HepG2 (cell line): ENCODE measurements at regions not wholly inside any gene's neighbourhood (a gene's known extent, or its start where the extent isn't known, plus 50 kb on each side); places are given as distances from the start of the nearest gene placed in this dataset.

ENCODE experiments used
- ATAC-seq: fragments of 200-7000 bp; cut with Tn5 transposase; 3 replicates; pipeline ENCODE4 v1.9.1; 2020; ENCODE audit warnings: mild to moderate bottlenecking, moderate library complexity
- BruUV-seq: library from RNA; stranded (reverse); fragments of 400-500 nt; replicated peaks from 2 replicates; lab custom pipeline; 2021; lab: Mats Ljungman, UMichigan
- CTCF ChIA-PET: fragments of 300-600 bp; formaldehyde crosslinking; extraction: SDS; loops from one replicate; lab custom pipeline; 2021; ENCODE audit warnings: low total read pairs, inconsistent platforms, low intra/inter-chr PET ratio; lab: Yijun Ruan, JAX
- POLR2A ChIA-PET: fragments of 350-600 bp; sonication (Branson Sonifier 250); formaldehyde crosslinking; loops from one replicate; lab custom pipeline; 2020; ENCODE audit warnings: antibody characterized with exemption, inconsistent platforms; lab: Yijun Ruan, JAX
- DNase-seq: peaks from one replicate; pipeline ENCODE4 v3.0.0-alpha.2; 2015; ENCODE audit warnings: low spot score
- FAIRE-seq: peaks from 3 replicates; lab custom pipeline; 2011; peaks lifted over from hg19 to GRCh38; lab: Jason Lieb, UNC
- H2AFZ ChIP-seq: one replicate; pipeline ENCODE4 v1.6.1; 2011; ENCODE audit warnings: low read length, inconsistent platforms
- H3K27ac ChIP-seq: fragments of 300-600 bp; 3 replicates; pipeline ENCODE4 v1.8.0; 2011; ENCODE audit warnings: mixed run types, mild to moderate bottlenecking, mixed read lengths, low read length, inconsistent platforms; ENCODE audit not compliant: insufficient read depth; ENCODE audit errors: extremely low read length
- H3K27me3 ChIP-seq, 2 experiments: fragments of 200-600 bp in 1 of 2; 2 replicates in 1 of 2; 3 replicates in 1 of 2; pipeline versions ENCODE4 v1.6.0 to v1.8.0; 2011; ENCODE audit warnings: low read length in 2 of 2, mild to moderate bottlenecking in 2 of 2, moderate library complexity in 2 of 2, inconsistent platforms in 1 of 2; ENCODE audit not compliant: insufficient read depth in 2 of 2, control insufficient read depth in 1 of 2
- H3K36me3 ChIP-seq, 2 experiments: fragments of 200-600 bp in 1 of 2; replicated peaks in 1 of 2; 2 replicates in 1 of 2; 3 replicates in 1 of 2; pipeline versions ENCODE4 v1.5.1 to v1.8.0; 2011; ENCODE audit warnings: low read length in 2 of 2, inconsistent platforms in 1 of 2; ENCODE audit not compliant: insufficient read depth in 2 of 2, control insufficient read depth in 1 of 2
- H3K4me1 ChIP-seq: 2 replicates; pipeline ENCODE4 v1.5.1; 2012; ENCODE audit warnings: low read length, inconsistent platforms; ENCODE audit not compliant: insufficient read depth
- H3K4me2 ChIP-seq: 2 replicates; pipeline ENCODE4 v1.6.0; 2011; ENCODE audit warnings: low read depth, low read length, inconsistent platforms
- H3K4me3 ChIP-seq, 3 experiments: fragments of 200-600 bp in 1 of 3; sonication (generic), shearing (Covaris generic) in 1 of 3; replicated peaks in 1 of 3; 2 replicates each; pipeline ENCODE4 v1.5.1; 2011 to 2016; ENCODE audit warnings: low read length in 3 of 3, inconsistent platforms in 2 of 3, low read depth in 2 of 3, mild to moderate bottlenecking in 2 of 3, control low read depth in 1 of 3, mixed read lengths in 1 of 3; ENCODE audit not compliant: insufficient read depth in 1 of 3
- H3K79me2 ChIP-seq: one replicate; pipeline ENCODE4 v1.6.1; 2011; ENCODE audit warnings: low read length, inconsistent platforms; ENCODE audit not compliant: insufficient read depth
- H3K9ac ChIP-seq: 2 replicates; pipeline ENCODE4 v1.6.0; 2011; ENCODE audit warnings: mild to moderate bottlenecking, low read depth, low read length, inconsistent platforms; ENCODE audit not compliant: insufficient read depth
- H3K9me3 ChIP-seq: 2 replicates; pipeline ENCODE4 v1.5.1; 2012; ENCODE audit warnings: mild to moderate bottlenecking, low read length
- H4K20me1 ChIP-seq: 2 replicates; pipeline ENCODE4 v1.6.0; 2011; ENCODE audit warnings: inconsistent platforms, mild to moderate bottlenecking, low read length, moderate library complexity; ENCODE audit not compliant: insufficient read depth
- ELF4 ChIP-seq: sonication (generic); formaldehyde crosslinking; IDR thresholded peaks from 2 replicates; pipeline ENCODE4 v1.5.0; 2020; ENCODE audit warnings: missing genetic modification reagents, mild to moderate bottlenecking, moderate library complexity, borderline replicate concordance
- ESRRA ChIP-seq: sonication (generic); formaldehyde crosslinking; IDR thresholded peaks from 2 replicates; pipeline ENCODE4 v1.5.1; 2020; ENCODE audit warnings: mild to moderate bottlenecking, low read depth, missing genetic modification reagents
- ETS1 ChIP-seq: sonication (generic); formaldehyde crosslinking; IDR thresholded peaks from 2 replicates; pipeline ENCODE4 v1.4.0; 2020; ENCODE audit warnings: missing genetic modification reagents
- MYNN ChIP-seq: sonication (generic); formaldehyde crosslinking; IDR thresholded peaks from 2 replicates; pipeline ENCODE4 v1.4.0; 2020; ENCODE audit warnings: mild to moderate bottlenecking, low read depth, missing genetic modification reagents
- SKI ChIP-seq: fragments of 450-650 bp; IDR thresholded peaks from one replicate; pipeline ENCODE4 v1.6.1; 2018; ENCODE audit warnings: mild to moderate bottlenecking; ENCODE audit not compliant: partially characterized antibody
- SMARCC2 ChIP-seq: fragments of 450-650 bp; IDR thresholded peaks from 2 replicates; pipeline ENCODE4 v1.6.1; 2017; ENCODE audit warnings: antibody characterized with exemption, mild to moderate bottlenecking
- TIGD3 ChIP-seq: sonication (generic); formaldehyde crosslinking; IDR thresholded peaks from 2 replicates; pipeline ENCODE4 v1.5.1; 2020; ENCODE audit warnings: mild to moderate bottlenecking, missing genetic modification reagents, borderline replicate concordance
- ZBTB38 ChIP-seq: sonication (generic); formaldehyde crosslinking; IDR thresholded peaks from 2 replicates; pipeline ENCODE4 v1.5.1; 2020; ENCODE audit warnings: mild to moderate bottlenecking, missing genetic modification reagents
- ZFP36L2 ChIP-seq: sonication (generic); formaldehyde crosslinking; IDR thresholded peaks from 2 replicates; pipeline ENCODE4 v1.4.0; 2020; ENCODE audit warnings: missing genetic modification reagents
- ZNF18 ChIP-seq: sonication (generic); formaldehyde crosslinking; IDR thresholded peaks from 2 replicates; pipeline ENCODE4 v1.8.0; 2022; ENCODE audit warnings: mild to moderate bottlenecking, missing genetic modification reagents; ENCODE audit not compliant: insufficient replicate concordance
- ZNF224 ChIP-seq: sonication (generic); formaldehyde crosslinking; IDR thresholded peaks from 2 replicates; pipeline ENCODE4 v1.5.0; 2020; ENCODE audit warnings: mild to moderate bottlenecking, missing genetic modification reagents
- ZNF572 ChIP-seq: sonication (generic); formaldehyde crosslinking; IDR thresholded peaks from 2 replicates; pipeline ENCODE4 v1.5.1; 2020; ENCODE audit warnings: mild to moderate bottlenecking, missing genetic modification reagents
- ZNF709 ChIP-seq: sonication (generic); formaldehyde crosslinking; IDR thresholded peaks from 2 replicates; pipeline ENCODE4 v1.5.0; 2020; ENCODE audit warnings: mild to moderate bottlenecking, missing genetic modification reagents
- WGBS: methylation state at CpG from one replicate; pipeline ENCODE4 v1.1.6; 2017; ENCODE audit warnings: low lambda C conversion rate; 5-methylcytosine and 5-hydroxymethylcytosine counted together
- in situ Hi-C: cut with HindIII; loops from 2 replicates; pipeline ENCODE4 v1.10.0; 2017; ENCODE audit warnings: low pct_unique_long_range_greater_than_20kb; ENCODE audit not compliant: extremely low pct_ligation_motif_present
- intact Hi-C: fragments of 100-400 bp; cut with micrococcal nuclease; formaldehyde crosslinking; loops from one replicate; pipeline ENCODE4 v1.10.0; 2022; ENCODE audit not compliant: unreplicated experiment

GRCh38 chr5:99275128-99275527, 346.3 kb upstream of the CHD1 start (continued):
- no peak for TF ChIP-seq ETS1 (CRISPR knock-in tag)

GRCh38 chr5:99272576-99272975, 343.8 kb upstream of the CHD1 start:
- ATAC-seq (no peak), DNase-seq (no peak), FAIRE-seq (no peak)
- Histone ChIP-seq H3K4me2 (no peak overlapping the region), H3K27ac (no peak overlapping the region), H3K27me3 (no peaks in the 10 kb centered on the region), H3K36me3 (no peaks in the 10 kb centered on the region), H3K9ac (no peak overlapping the region), H4K20me1 (no peaks in the 10 kb centered on the region), H3K4me3 (no peak overlapping the region), H3K9me3 (no peaks in the 10 kb centered on the region), H3K4me1 (no peaks in the 10 kb centered on the region), H3K79me2 (no peaks in the 10 kb centered on the region), H2AFZ (no peak overlapping the region)
- in situ Hi-C loops, result no loop called here
- CTCF ChIA-PET, result no interaction called here
- no TSS peak for BruUV-seq
- WGBS, result 0% methylated on average over 2 of the region's 2 CpGs
- TF ChIP-seq ZNF18, result no peak
- TF ChIP-seq ELF4 (CRISPR knock-in tag), result no peak
- no peak for TF ChIP-seq ZFP36L2 (CRISPR knock-in tag)
- TF ChIP-seq MYNN (CRISPR knock-in tag), result no peak
- TF ChIP-seq ZNF709 (CRISPR knock-in tag), result no peak
- no peak for TF ChIP-seq SKI
- no peak for TF ChIP-seq ESRRA
- no peak for TF ChIP-seq TIGD3 (CRISPR knock-in tag)
- TF ChIP-seq SMARCC2, result no peak
- no peak for TF ChIP-seq ZNF572 (CRISPR knock-in tag)
- no peak for TF ChIP-seq ZNF224 (CRISPR knock-in tag)
- TF ChIP-seq ZBTB38 (CRISPR knock-in tag), result no peak
- POLR2A ChIA-PET, result no interaction called here
- intact Hi-C loops, result no loop called here
